ENCODE measurements at regions not wholly inside any gene's neighbourhood (a gene's known extent, or its start where the extent isn't known, plus 50 kb on each side); places are given as distances from the start of the nearest gene placed in this dataset.

DNA sequence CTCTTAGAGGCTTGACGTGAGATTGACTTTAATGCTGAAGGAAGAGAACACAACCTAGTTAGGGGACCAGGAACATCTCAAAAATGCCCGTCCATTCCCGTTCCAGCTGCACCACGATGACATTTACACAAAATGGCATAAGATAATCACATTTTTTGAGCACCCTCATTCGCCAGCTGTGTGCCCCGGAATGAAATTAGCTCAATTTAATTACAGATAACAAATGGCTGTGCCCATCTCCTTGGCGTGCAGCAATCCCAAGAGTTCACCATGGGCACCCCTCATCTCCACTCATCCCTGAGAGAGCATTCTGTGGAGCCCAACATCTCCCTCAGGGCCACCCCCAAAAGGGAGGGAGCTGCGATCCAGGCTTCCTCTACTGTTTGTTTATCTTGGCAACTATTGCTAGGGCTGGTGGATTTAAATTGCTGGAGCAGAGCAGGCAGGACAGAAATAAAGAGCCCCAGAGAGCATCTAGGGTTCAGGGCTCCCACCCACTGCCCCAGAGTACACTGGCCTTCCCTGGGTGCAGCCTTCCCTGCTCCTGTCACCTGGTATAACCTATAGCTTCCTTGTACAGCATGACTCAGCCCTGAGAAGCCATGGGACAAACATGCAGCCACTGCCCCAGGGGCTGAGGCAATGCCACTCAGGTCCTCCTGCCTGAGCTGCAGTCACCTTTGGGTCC is 263.5 kb downstream of the ZEB1 start:
- no peak for FAIRE-seq
- Histone ChIP-seq H3K27me3 (ENCODE audit: control insufficient read depth, insufficient read depth, low read length) (no peaks in the 10 kb centered on the region), H3K36me3 (ENCODE audit: control insufficient read depth in 2 of 3, insufficient read depth in 3 of 3, low read length in 3 of 3) (no peaks in the 10 kb centered on the region), H3K27ac (ENCODE audit: low read depth in 2 of 2, low read length in 2 of 2) (peak overlapping the region in 1 of 2 donors; percentile 23), H3K4me3 (ENCODE audit: low read length in 3 of 3) (no peak overlapping the region), H3K9ac (ENCODE audit: low read length in 3 of 3) (peak overlapping the region in 1 of 3 donors; percentile 5), H3K4me1 (ENCODE audit: control insufficient read depth in 2 of 3, insufficient read depth in 2 of 3, low read depth in 1 of 3, low read length in 3 of 3) (peaks cover 0 to 21% (median 4%) of the 10 kb centered on the region in 3 donors), H3K9me3 (ENCODE audit: control insufficient read depth in 2 of 3, insufficient read depth in 1 of 3, low read length in 3 of 3) (no peaks in the 10 kb centered on the region)
- DNase-seq, result peak in 3 of 5 donors; percentile 38 to 80 (median 61)
- TF ChIP-seq, protein P1, sequence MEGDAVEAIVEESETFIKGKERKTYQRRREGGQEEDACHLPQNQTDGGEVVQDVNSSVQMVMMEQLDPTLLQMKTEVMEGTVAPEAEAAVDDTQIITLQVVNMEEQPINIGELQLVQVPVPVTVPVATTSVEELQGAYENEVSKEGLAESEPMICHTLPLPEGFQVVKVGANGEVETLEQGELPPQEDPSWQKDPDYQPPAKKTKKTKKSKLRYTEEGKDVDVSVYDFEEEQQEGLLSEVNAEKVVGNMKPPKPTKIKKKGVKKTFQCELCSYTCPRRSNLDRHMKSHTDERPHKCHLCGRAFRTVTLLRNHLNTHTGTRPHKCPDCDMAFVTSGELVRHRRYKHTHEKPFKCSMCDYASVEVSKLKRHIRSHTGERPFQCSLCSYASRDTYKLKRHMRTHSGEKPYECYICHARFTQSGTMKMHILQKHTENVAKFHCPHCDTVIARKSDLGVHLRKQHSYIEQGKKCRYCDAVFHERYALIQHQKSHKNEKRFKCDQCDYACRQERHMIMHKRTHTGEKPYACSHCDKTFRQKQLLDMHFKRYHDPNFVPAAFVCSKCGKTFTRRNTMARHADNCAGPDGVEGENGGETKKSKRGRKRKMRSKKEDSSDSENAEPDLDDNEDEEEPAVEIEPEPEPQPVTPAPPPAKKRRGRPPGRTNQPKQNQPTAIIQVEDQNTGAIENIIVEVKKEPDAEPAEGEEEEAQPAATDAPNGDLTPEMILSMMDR (IDR thresholded peaks at IDR 0.05; ENCODE audit: borderline replicate concordance, extremely low read depth, insufficient read depth), result no peak
- intact Hi-C loops (cut with DNase I), result no loop called here

DNA sequence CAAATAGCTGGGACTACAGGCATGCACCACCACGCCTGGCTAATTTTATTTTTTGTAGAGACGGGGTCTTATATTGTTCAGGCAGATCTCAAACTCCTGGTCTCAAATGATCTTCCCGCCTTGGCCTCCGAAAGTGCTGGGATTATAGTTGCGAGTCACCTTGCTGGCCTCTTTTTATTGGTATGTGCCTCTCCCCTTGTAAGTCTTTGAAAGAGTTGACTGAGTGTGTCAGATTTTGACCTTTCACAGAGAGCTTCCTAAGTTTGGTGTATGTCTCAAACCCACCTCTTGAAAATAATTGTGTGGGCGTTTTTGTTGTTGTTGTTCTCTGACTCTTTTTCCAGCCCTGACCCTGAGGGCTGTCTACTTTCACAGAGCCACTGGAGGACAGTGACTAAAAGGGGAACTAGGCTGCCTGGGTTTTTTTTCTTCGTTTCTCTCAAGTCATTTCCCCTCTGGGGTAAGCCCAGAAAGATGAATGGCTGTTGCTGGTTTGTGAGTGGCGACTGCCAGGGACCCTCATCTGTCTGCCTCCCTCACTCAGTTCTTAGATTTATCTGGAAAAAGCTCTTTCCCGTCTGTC is 262.8 kb downstream of the ZEB1 start:
- TF ChIP-seq, protein P1 (IDR thresholded peaks at IDR 0.05; ENCODE audit: borderline replicate concordance, extremely low read depth, insufficient read depth), result no peak
- Histone ChIP-seq H3K4me1 (ENCODE audit: control insufficient read depth in 2 of 3, insufficient read depth in 2 of 3, low read depth in 1 of 3, low read length in 3 of 3) (peaks cover 0 to 21% (median 4%) of the 10 kb centered on the region in 3 donors), H3K4me3 (ENCODE audit: low read length in 3 of 3) (no peak overlapping the region), H3K9ac (ENCODE audit: low read length in 3 of 3) (no peak overlapping the region), H3K9me3 (ENCODE audit: control insufficient read depth in 2 of 3, insufficient read depth in 1 of 3, low read length in 3 of 3) (no peaks in the 10 kb centered on the region), H3K27ac (ENCODE audit: low read depth in 2 of 2, low read length in 2 of 2) (peak overlapping the region in 1 of 2 donors; percentile 23), H3K36me3 (ENCODE audit: control insufficient read depth in 2 of 3, insufficient read depth in 3 of 3, low read length in 3 of 3) (no peaks in the 10 kb centered on the region), H3K27me3 (ENCODE audit: control insufficient read depth, insufficient read depth, low read length) (no peaks in the 10 kb centered on the region)
- no peak for DNase-seq
- intact Hi-C loops (cut with DNase I), result no loop called here
- FAIRE-seq, result no peak

DNA sequence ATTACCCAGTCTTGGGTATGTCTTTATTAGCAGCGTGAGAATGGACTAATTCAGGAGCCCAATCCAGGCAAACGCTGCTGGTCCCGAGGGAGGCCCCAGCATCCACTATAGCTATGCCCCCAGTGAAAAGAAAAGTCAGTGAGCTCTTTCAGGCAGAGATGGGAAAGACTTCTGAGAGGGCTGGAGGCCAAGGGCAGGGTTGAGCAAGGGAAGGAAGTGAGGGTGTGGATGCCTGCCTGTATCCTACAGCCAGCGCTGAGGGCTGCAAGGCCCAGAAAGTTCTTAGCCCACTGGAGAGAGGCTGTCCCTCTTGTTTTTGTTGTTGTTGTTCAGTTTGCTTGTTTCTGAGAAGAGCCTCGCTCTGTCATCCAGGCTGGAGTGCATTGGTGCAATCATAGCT is 261.6 kb downstream of the ZEB1 start:
- FAIRE-seq, result no peak
- TF ChIP-seq, protein P1 (IDR thresholded peaks at IDR 0.05; ENCODE audit: borderline replicate concordance, extremely low read depth, insufficient read depth), result no peak
- no peaks in the 10 kb centered on the region for H3K27me3 ChIP-seq (ENCODE audit: control insufficient read depth, insufficient read depth, low read length)
- no peaks in the 10 kb centered on the region for H3K9me3 ChIP-seq (ENCODE audit: control insufficient read depth in 2 of 3, insufficient read depth in 1 of 3, low read length in 3 of 3)
- no peaks in the 10 kb centered on the region for H3K36me3 ChIP-seq (ENCODE audit: control insufficient read depth in 2 of 3, insufficient read depth in 3 of 3, low read length in 3 of 3)
- DNase-seq, result no peak
- H3K4me3 ChIP-seq (ENCODE audit: low read length in 3 of 3), result no peak overlapping the region
- no peak overlapping the region for H3K9ac ChIP-seq (ENCODE audit: low read length in 3 of 3)
- intact Hi-C loops (cut with DNase I), result no loop called here
- H3K27ac ChIP-seq (ENCODE audit: low read depth in 2 of 2, low read length in 2 of 2), result no peak overlapping the region
- H3K4me1 ChIP-seq (ENCODE audit: control insufficient read depth in 2 of 3, insufficient read depth in 2 of 3, low read depth in 1 of 3, low read length in 3 of 3), result peaks cover 0 to 21% (median 4%) of the 10 kb centered on the region in 3 donors
